HepG2 (cell line): ENCODE measurements at regions not wholly inside any gene's neighbourhood (a gene's known extent, or its start where the extent isn't known, plus 50 kb on each side); places are given as distances from the start of the nearest gene placed in this dataset.

Source experiments
- ATAC-seq: fragments of 200-7000 bp; cut with Tn5 transposase; 3 replicates; pipeline ENCODE4 v1.9.1; 2020; ENCODE audit warnings: mild to moderate bottlenecking, moderate library complexity
- BruUV-seq: library from RNA; stranded (reverse); fragments of 400-500 nt; replicated peaks from 2 replicates; lab custom pipeline; 2021; lab: Mats Ljungman, UMichigan
- CTCF ChIA-PET: fragments of 300-600 bp; formaldehyde crosslinking; extraction: SDS; loops from one replicate; lab custom pipeline; 2021; ENCODE audit warnings: low total read pairs, inconsistent platforms, low intra/inter-chr PET ratio; lab: Yijun Ruan, JAX
- POLR2A ChIA-PET: fragments of 350-600 bp; sonication (Branson Sonifier 250); formaldehyde crosslinking; loops from one replicate; lab custom pipeline; 2020; ENCODE audit warnings: antibody characterized with exemption, inconsistent platforms; lab: Yijun Ruan, JAX
- DNase-seq: peaks from one replicate; pipeline ENCODE4 v3.0.0-alpha.2; 2015; ENCODE audit warnings: low spot score
- FAIRE-seq: peaks from 3 replicates; lab custom pipeline; 2011; peaks lifted over from hg19 to GRCh38; lab: Jason Lieb, UNC
- H2AFZ ChIP-seq: one replicate; pipeline ENCODE4 v1.6.1; 2011; ENCODE audit warnings: low read length, inconsistent platforms
- H3K27ac ChIP-seq: fragments of 300-600 bp; 3 replicates; pipeline ENCODE4 v1.8.0; 2011; ENCODE audit warnings: mixed run types, mild to moderate bottlenecking, mixed read lengths, low read length, inconsistent platforms; ENCODE audit not compliant: insufficient read depth; ENCODE audit errors: extremely low read length
- H3K27me3 ChIP-seq, 2 experiments: fragments of 200-600 bp in 1 of 2; 2 replicates in 1 of 2; 3 replicates in 1 of 2; pipeline versions ENCODE4 v1.6.0 to v1.8.0; 2011; ENCODE audit warnings: low read length in 2 of 2, mild to moderate bottlenecking in 2 of 2, moderate library complexity in 2 of 2, inconsistent platforms in 1 of 2; ENCODE audit not compliant: insufficient read depth in 2 of 2, control insufficient read depth in 1 of 2
- H3K36me3 ChIP-seq, 2 experiments: fragments of 200-600 bp in 1 of 2; replicated peaks in 1 of 2; 2 replicates in 1 of 2; 3 replicates in 1 of 2; pipeline versions ENCODE4 v1.5.1 to v1.8.0; 2011; ENCODE audit warnings: low read length in 2 of 2, inconsistent platforms in 1 of 2; ENCODE audit not compliant: insufficient read depth in 2 of 2, control insufficient read depth in 1 of 2
- H3K4me1 ChIP-seq: 2 replicates; pipeline ENCODE4 v1.5.1; 2012; ENCODE audit warnings: low read length, inconsistent platforms; ENCODE audit not compliant: insufficient read depth
- H3K4me2 ChIP-seq: 2 replicates; pipeline ENCODE4 v1.6.0; 2011; ENCODE audit warnings: low read depth, low read length, inconsistent platforms
- H3K4me3 ChIP-seq, 3 experiments: fragments of 200-600 bp in 1 of 3; sonication (generic), shearing (Covaris generic) in 1 of 3; replicated peaks in 1 of 3; 2 replicates each; pipeline ENCODE4 v1.5.1; 2011 to 2016; ENCODE audit warnings: low read length in 3 of 3, inconsistent platforms in 2 of 3, low read depth in 2 of 3, mild to moderate bottlenecking in 2 of 3, control low read depth in 1 of 3, mixed read lengths in 1 of 3; ENCODE audit not compliant: insufficient read depth in 1 of 3
- H3K79me2 ChIP-seq: one replicate; pipeline ENCODE4 v1.6.1; 2011; ENCODE audit warnings: low read length, inconsistent platforms; ENCODE audit not compliant: insufficient read depth
- H3K9ac ChIP-seq: 2 replicates; pipeline ENCODE4 v1.6.0; 2011; ENCODE audit warnings: mild to moderate bottlenecking, low read depth, low read length, inconsistent platforms; ENCODE audit not compliant: insufficient read depth
- H3K9me3 ChIP-seq: 2 replicates; pipeline ENCODE4 v1.5.1; 2012; ENCODE audit warnings: mild to moderate bottlenecking, low read length
- H4K20me1 ChIP-seq: 2 replicates; pipeline ENCODE4 v1.6.0; 2011; ENCODE audit warnings: inconsistent platforms, mild to moderate bottlenecking, low read length, moderate library complexity; ENCODE audit not compliant: insufficient read depth
- ATF7 ChIP-seq, 2 experiments: fragments of 450-650 bp in 1 of 2; sonication (generic) in 1 of 2; formaldehyde crosslinking in 1 of 2; IDR thresholded peaks; 2 replicates each; pipeline versions ENCODE4 v1.4.0 to v1.6.1; 2016 to 2020; ENCODE audit warnings: antibody characterized with exemption in 1 of 2, mild to moderate bottlenecking in 1 of 2, missing genetic modification reagents in 1 of 2
- CTCF ChIP-seq: sonication (generic); formaldehyde crosslinking; IDR thresholded peaks from 2 replicates; pipeline ENCODE4 v1.5.0; 2020; ENCODE audit warnings: mild to moderate bottlenecking, missing genetic modification reagents, moderate library complexity
- MAFK ChIP-seq, 2 experiments: IDR thresholded peaks in 1 of 2; conservative IDR thresholded peaks in 1 of 2; 2 replicates each; pipeline ENCODE4 v1.6.1; 2011; ENCODE audit warnings: improper control_type of control experiment in 2 of 2, low read length in 2 of 2
- RAD21 ChIP-seq: fragments of 450-650 bp; formaldehyde crosslinking; IDR thresholded peaks from 2 replicates; pipeline ENCODE4 v1.5.0; 2020; ENCODE audit warnings: mild to moderate bottlenecking
- RFX1 ChIP-seq: fragments of 450-650 bp; IDR thresholded peaks from 2 replicates; pipeline ENCODE4 v1.6.1; 2017
- SMC3 ChIP-seq: IDR thresholded peaks from 2 replicates; pipeline ENCODE4 v1.6.1; 2011; ENCODE audit warnings: low read length, improper control_type of control experiment
- STAG1 ChIP-seq: sonication (generic); formaldehyde crosslinking; IDR thresholded peaks from 2 replicates; pipeline ENCODE4 v1.4.0; 2020; ENCODE audit warnings: missing genetic modification reagents
- ZBTB3 ChIP-seq: sonication (generic); formaldehyde crosslinking; IDR thresholded peaks from 2 replicates; pipeline ENCODE4 v1.4.0; 2020; ENCODE audit warnings: low read depth, mild to moderate bottlenecking, moderate library complexity, missing genetic modification reagents, borderline replicate concordance
- ZGPAT ChIP-seq: IDR thresholded peaks from 2 replicates; pipeline ENCODE4 v1.6.1; 2016; ENCODE audit warnings: mild to moderate bottlenecking
- ZNF124 ChIP-seq: sonication (generic); formaldehyde crosslinking; IDR thresholded peaks from 2 replicates; pipeline ENCODE4 v1.4.0; 2020; ENCODE audit warnings: missing genetic modification reagents
- ZNF383 ChIP-seq: sonication (generic); formaldehyde crosslinking; IDR thresholded peaks from 2 replicates; pipeline ENCODE4 v1.4.0; 2020; ENCODE audit warnings: missing genetic modification reagents, mild to moderate bottlenecking, borderline replicate concordance
- ZNF749 ChIP-seq: sonication (generic); formaldehyde crosslinking; IDR thresholded peaks from 2 replicates; pipeline ENCODE4 v1.8.0; 2022; ENCODE audit warnings: mild to moderate bottlenecking, missing genetic modification reagents, moderate library complexity, borderline replicate concordance
- WGBS: methylation state at CpG from one replicate; pipeline ENCODE4 v1.1.6; 2017; ENCODE audit warnings: low lambda C conversion rate; 5-methylcytosine and 5-hydroxymethylcytosine counted together
- in situ Hi-C: cut with HindIII; loops from 2 replicates; pipeline ENCODE4 v1.10.0; 2017; ENCODE audit warnings: low pct_unique_long_range_greater_than_20kb; ENCODE audit not compliant: extremely low pct_ligation_motif_present
- intact Hi-C: fragments of 100-400 bp; cut with micrococcal nuclease; formaldehyde crosslinking; loops from one replicate; pipeline ENCODE4 v1.10.0; 2022; ENCODE audit not compliant: unreplicated experiment

- ChIA-PET POLR2A (no interaction called here), CTCF (interaction anchor here (1.2 to 3.4 kb wide), 4 partner anchors 357 to 796 kb away, joined by 5 to 55 read pairs (median 10); no protein-coding TSS in a partner anchor)
- DNase-seq (peak; percentile 49), FAIRE-seq (no peak), ATAC-seq (peak; percentile 90)
- no peak overlapping the region for H3K4me2 ChIP-seq
- in situ Hi-C loops: loop anchor here (5.0 kb wide), 2 partner anchors 735 to 795 kb away; no protein-coding TSS in a partner anchor
- H3K36me3 ChIP-seq: no peaks in the 10 kb centered on the region
- WGBS: 15% methylated on average over 3 of the region's 3 CpGs
- no peak overlapping the region for H3K27ac ChIP-seq
- H3K9me3 ChIP-seq: no peaks in the 10 kb centered on the region
- H3K27me3 ChIP-seq: no peaks in the 10 kb centered on the region
- no TSS peak for BruUV-seq
- H3K79me2 ChIP-seq: no peaks in the 10 kb centered on the region
- H2AFZ ChIP-seq: no peak overlapping the region
- peak; percentile 83 for TF ChIP-seq CTCF
- TF ChIP-seq SMC3: peak; percentile 83
- no peak for TF ChIP-seq ZNF383
- TF ChIP-seq ZBTB3: no peak
- no peak for TF ChIP-seq ZNF749 (CRISPR knock-in tag)
- no peak for TF ChIP-seq ZGPAT
- TF ChIP-seq MAFK (conservative IDR thresholded peaks at IDR 0.05 in 1 of 2, IDR thresholded peaks at IDR 0.05 in 1 of 2; ENCODE audit: low read length in 2 of 2): 0 out of 4 replicates have a peak, but pooled peaks of 1 of the 2 experiments have one; percentile 4
- TF ChIP-seq RFX1: no peak
- 0 out of 2 replicates have a peak, but pooled peaks have one; percentile 8 for TF ChIP-seq ATF7 (IDR thresholded peaks at IDR 0.05)
- no peak for TF ChIP-seq ATF7 (CRISPR knock-in tag; IDR thresholded peaks at IDR 0.05)
- TF ChIP-seq RAD21 (CRISPR knock-in tag): peak; percentile 66; the same call in 1 of the 2 replicates
- no peak for TF ChIP-seq ZNF124
- peak; percentile 93 for TF ChIP-seq STAG1 (CRISPR knock-in tag)
- H3K9ac ChIP-seq: no peak overlapping the region
- no peaks in the 10 kb centered on the region for H4K20me1 ChIP-seq
- H3K4me1 ChIP-seq: no peaks in the 10 kb centered on the region
- intact Hi-C loops: loop anchor here (1.0 to 10.0 kb wide), 4 partner anchors 287 to 796 kb away; no protein-coding TSS in a partner anchor
- H3K4me3 ChIP-seq: no peak overlapping the region
These were observed 171.8 kb downstream of the HNRNPD start for GRCh38 chr4:82201805-82202641.
